T-cell (primary cell): ENCODE measurements at regions not wholly inside any gene's neighbourhood (a gene's known extent, or its start where the extent isn't known, plus 50 kb on each side); places are given as distances from the start of the nearest gene placed in this dataset.

Source experiments
- ATAC-seq, 4 experiments: fragments of 200-7000 bp in 3 of 4; fragments of 150-1000 bp in 1 of 4; cut with Tn5 transposase; replicated peaks in 1 of 4; 1 replicate in 3 of 4; 2 replicates in 1 of 4; pipeline ENCODE4 v1.10.0; 2021; ENCODE audit warnings: moderate library complexity in 3 of 4, mild to moderate bottlenecking in 2 of 4, moderate number of reproducible peaks in 1 of 4
- CTCF ChIA-PET, 2 donors: fragments of 300-600 bp; sonication (Branson Sonifier 250); formaldehyde crosslinking; loops; one replicate each; lab custom pipeline; 2022; ENCODE audit warnings: antibody characterized with exemption in 2 of 2; lab: Charles Lee
- POLR2A ChIA-PET, 2 donors: fragments of 300-600 bp; sonication (Branson Sonifier 250); formaldehyde crosslinking; loops; one replicate each; lab custom pipeline; 2022; ENCODE audit warnings: antibody characterized with exemption in 2 of 2; lab: Charles Lee
- DNase-seq, 35 experiments: peaks; one replicate each; pipeline versions ENCODE4 v3.0.0 to v3.0.0-alpha.2; 2013 to 2023
- H3K27ac ChIP-seq: one replicate; pipeline ENCODE4 v1.5.1; 2013; ENCODE audit warnings: low read length
- H3K27me3 ChIP-seq, 2 experiments: replicated peaks in 1 of 2; 1 replicate in 1 of 2; 2 replicates in 1 of 2; pipeline versions ENCODE4 v1.6.1 to v1.7.0; 2013; ENCODE audit warnings: low read length in 1 of 2, mixed read lengths in 1 of 2; ENCODE audit not compliant: control insufficient read depth in 2 of 2, insufficient read depth in 2 of 2; ENCODE audit errors: extremely low read depth in 1 of 2
- H3K36me3 ChIP-seq, 2 donors: 1 replicate in 1 of 2; 2 replicates in 1 of 2; pipeline versions ENCODE4 v1.6.1 to v1.7.0; 2013; ENCODE audit warnings: low read length in 1 of 2; ENCODE audit not compliant: control insufficient read depth in 2 of 2, insufficient read depth in 1 of 2; ENCODE audit errors: extremely low read depth in 1 of 2
- H3K4me1 ChIP-seq, 2 experiments: 1 replicate in 1 of 2; 2 replicates in 1 of 2; pipeline versions ENCODE4 v1.6.1 to v1.7.0; 2013; ENCODE audit warnings: low read length in 2 of 2, mixed read lengths in 1 of 2; ENCODE audit not compliant: insufficient read depth in 2 of 2, control insufficient read depth in 1 of 2; ENCODE audit errors: extremely low read depth in 1 of 2
- H3K4me3 ChIP-seq, 2 donors: 1 replicate in 1 of 2; 2 replicates in 1 of 2; pipeline versions ENCODE4 v1.5.1 to v1.7.0; 2013; ENCODE audit warnings: mild to moderate bottlenecking in 2 of 2, low read length in 1 of 2, moderate library complexity in 1 of 2; ENCODE audit not compliant: control insufficient read depth in 1 of 2; ENCODE audit errors: extremely low read depth in 1 of 2
- H3K9me3 ChIP-seq: 2 replicates; pipeline ENCODE4 v1.7.0; 2013
- H3K27ac Mint-ChIP-seq, 2 donors: one replicate each; pipeline ENCODE4 v1.8.0; 2020 to 2021; ENCODE audit warnings: mild to moderate bottlenecking in 2 of 2, mixed read lengths in 2 of 2
- H3K27me3 Mint-ChIP-seq, 2 donors: one replicate each; pipeline ENCODE4 v1.8.0; 2021 to 2022; ENCODE audit warnings: mixed read lengths in 2 of 2
- H3K36me3 Mint-ChIP-seq: one replicate; pipeline ENCODE4 v1.8.0; 2021; ENCODE audit warnings: mixed read lengths
- H3K4me1 Mint-ChIP-seq, 3 donors: one replicate each; pipeline ENCODE4 v1.8.0; 2020 to 2022; ENCODE audit warnings: mixed read lengths in 3 of 3, mild to moderate bottlenecking in 1 of 3
- H3K4me3 Mint-ChIP-seq, 3 donors: one replicate each; pipeline ENCODE4 v1.8.0; 2020 to 2022; ENCODE audit warnings: mild to moderate bottlenecking in 3 of 3, mixed read lengths in 3 of 3, moderate library complexity in 3 of 3
- H3K9me3 Mint-ChIP-seq, 3 donors: one replicate each; pipeline ENCODE4 v1.8.0; 2020 to 2022; ENCODE audit warnings: mixed read lengths in 3 of 3
- WGBS: methylation state at CpG from one replicate; pipeline ENCODE4 v1.1.5; 2013; ENCODE audit warnings: missing lambda C conversion rate; ENCODE audit not compliant: insufficient coverage; 5-methylcytosine and 5-hydroxymethylcytosine counted together

DNA sequence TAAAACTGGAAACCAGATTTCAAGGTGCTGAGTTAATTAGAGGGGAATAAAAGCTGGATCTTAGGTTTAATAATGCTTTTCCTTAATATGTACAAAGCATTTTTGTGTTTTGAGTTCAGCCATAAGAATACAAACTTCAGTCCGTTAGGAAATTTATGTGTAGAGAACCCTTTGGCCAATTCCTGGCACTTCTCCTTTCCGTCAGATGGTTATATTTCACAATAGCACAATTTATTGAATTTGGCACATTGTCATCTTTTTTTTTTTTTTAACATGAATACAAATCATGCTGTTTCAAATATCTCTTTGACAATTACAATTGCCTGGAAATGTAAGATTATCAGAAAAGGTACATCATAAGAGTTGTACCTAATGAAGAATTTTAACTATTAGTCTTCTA is 56.2 kb upstream of the DDHD1 start:
- no peak overlapping the region for H3K4me3 Mint-ChIP-seq
- no peaks in the 10 kb centered on the region for H3K27me3 Mint-ChIP-seq
- ATAC-seq = no peak
- H3K27ac Mint-ChIP-seq = no peak overlapping the region
- Histone ChIP-seq H3K27ac (no peak overlapping the region), H3K9me3 (no peaks in the 10 kb centered on the region), H3K36me3 (no peaks in the 10 kb centered on the region), H3K27me3 (no peaks in the 10 kb centered on the region), H3K4me1 (no peaks in the 10 kb centered on the region), H3K4me3 (no peak overlapping the region)
- no peaks in the 10 kb centered on the region for H3K4me1 Mint-ChIP-seq
- H3K9me3 Mint-ChIP-seq = peaks cover 0 to 6% (median 3%) of the 10 kb centered on the region in 3 donors
- H3K36me3 Mint-ChIP-seq = no peaks in the 10 kb centered on the region
- CTCF ChIA-PET = no interaction called here
- POLR2A ChIA-PET = no interaction called here
- DNase-seq = no peak
- no CpG with 5 or more reads among the region's 2 CpGs for WGBS
